GM12891 (cell line): ENCODE measurements at regions not wholly inside any gene's neighbourhood (a gene's known extent, or its start where the extent isn't known, plus 50 kb on each side); places are given as distances from the start of the nearest gene placed in this dataset.

Experiments used
- DNase-seq: peaks from one replicate; pipeline ENCODE4 v3.0.0; 2011; ENCODE audit warnings: low spot score; ENCODE audit not compliant: insufficient read length
- FAIRE-seq: peaks from 2 replicates; lab custom pipeline; 2011; peaks lifted over from hg19 to GRCh38; lab: Jason Lieb, UNC
- PAX5 ChIP-seq: IDR thresholded peaks from 2 replicates; pipeline ENCODE4 v1.6.1; 2011; ENCODE audit warnings: low read length, moderate library complexity, mild to moderate bottlenecking; ENCODE audit not compliant: insufficient read depth, severe bottlenecking
- POLR2A ChIP-seq: IDR thresholded peaks from 2 replicates; pipeline ENCODE4 v1.6.1; 2011; ENCODE audit warnings: low read depth, low read length, control low read depth
- POLR2AphosphoS5 ChIP-seq: IDR thresholded peaks from 2 replicates; pipeline ENCODE4 v1.6.1; 2011; ENCODE audit warnings: low read depth, low read length, control low read depth
- POU2F2 ChIP-seq: IDR thresholded peaks from 2 replicates; pipeline ENCODE4 v1.6.1; 2011; ENCODE audit warnings: low read depth, mild to moderate bottlenecking, control low read depth, low read length, moderate library complexity
- SPI1 ChIP-seq: IDR thresholded peaks from 2 replicates; pipeline ENCODE4 v1.6.1; 2011; ENCODE audit warnings: low read depth, low read length, control low read depth
- TAF1 ChIP-seq: IDR thresholded peaks from 2 replicates; pipeline ENCODE4 v1.6.1; 2011; ENCODE audit warnings: low read depth, low read length, control low read depth

DNA sequence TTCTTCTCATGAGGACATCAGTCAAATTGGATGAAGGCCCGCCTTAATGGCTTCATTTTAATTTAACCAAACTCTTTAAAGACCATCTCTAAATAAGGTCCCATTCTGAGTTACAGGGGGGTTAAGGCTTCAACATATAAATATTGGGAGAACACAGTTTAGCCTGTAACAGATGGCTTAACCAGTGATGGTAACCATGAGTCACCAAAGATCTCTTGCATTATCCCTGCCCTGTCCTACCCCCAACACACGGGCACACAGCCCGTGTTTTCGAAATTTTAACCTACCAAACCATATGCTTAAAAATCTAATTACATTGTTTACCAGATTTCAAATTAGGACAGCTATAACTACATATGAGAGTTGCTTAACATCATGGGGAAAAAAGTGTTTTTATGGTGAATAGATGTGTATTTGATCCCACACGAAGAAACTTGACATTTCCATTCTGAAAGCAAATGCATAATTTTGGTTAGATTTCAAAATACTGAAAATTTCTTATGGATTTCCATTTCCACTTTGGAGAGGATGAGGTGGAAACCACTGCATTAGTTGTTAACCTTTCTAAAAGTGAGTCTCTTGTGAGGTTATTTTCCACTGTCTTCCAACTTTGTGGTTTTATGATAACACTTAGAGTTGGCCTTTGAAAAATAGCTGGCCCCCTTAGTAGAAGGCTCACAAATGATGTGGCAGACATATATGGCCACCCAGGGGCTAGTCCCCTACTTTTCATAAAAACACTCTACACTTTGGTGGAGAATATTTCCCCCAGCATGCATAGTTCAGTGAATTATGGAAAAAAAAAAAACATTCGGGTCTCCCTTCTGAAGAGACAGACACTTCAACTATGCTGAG is 849.3 kb downstream of the TLE1 start:
- FAIRE-seq: no peak
- DNase-seq: no peak
- TF ChIP-seq PAX5: no peak
- no peak for TF ChIP-seq TAF1
- no peak for TF ChIP-seq POLR2A
- TF ChIP-seq POLR2AphosphoS5: no peak
- no peak for TF ChIP-seq SPI1
- no peak for TF ChIP-seq POU2F2

DNA sequence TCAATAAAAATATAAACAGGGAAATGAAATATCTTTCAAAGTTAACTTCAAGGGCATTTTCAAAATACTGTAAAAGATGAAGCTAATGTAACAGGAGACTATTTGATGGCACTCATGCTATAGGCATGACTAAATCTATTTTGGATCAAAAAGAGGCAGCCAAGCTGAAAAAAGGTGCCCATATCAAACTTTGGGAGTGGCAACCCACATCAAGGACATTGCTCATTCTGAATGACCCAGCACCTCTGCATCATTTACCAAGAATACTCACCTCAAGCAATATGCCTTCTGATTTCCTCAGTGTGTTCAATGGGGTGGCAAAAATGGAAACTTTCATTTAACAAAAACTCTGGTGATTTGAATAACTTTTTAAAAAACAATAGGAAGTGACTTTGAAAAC is 853.3 kb downstream of the TLE1 start:
- no peak for DNase-seq
- TF ChIP-seq PAX5 (no peak), SPI1 (no peak), POU2F2 (no peak), TAF1 (no peak), POLR2AphosphoS5 (no peak), POLR2A (no peak)

DNA sequence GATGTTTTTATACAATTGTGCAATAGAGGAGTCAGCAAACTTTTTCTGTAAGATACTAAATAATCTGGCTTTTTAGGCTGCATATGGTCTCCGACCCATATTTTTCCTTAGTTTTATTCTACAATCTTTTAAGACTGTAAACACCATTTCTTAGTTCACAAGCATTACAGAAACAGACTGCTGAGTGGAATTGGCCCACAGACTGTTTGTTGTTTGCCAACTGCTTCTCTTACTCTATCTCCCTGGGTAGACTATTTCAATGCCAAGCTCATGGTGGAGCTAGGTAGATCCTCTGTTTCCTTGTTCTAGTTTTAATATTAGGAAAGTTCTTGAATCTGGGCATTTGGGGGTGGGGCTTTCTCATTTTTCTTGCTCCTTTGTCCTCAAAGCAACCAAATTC is 857.6 kb downstream of the TLE1 start:
- DNase-seq: no peak
- no peak for FAIRE-seq
- no peak for TF ChIP-seq POLR2AphosphoS5
- TF ChIP-seq POLR2A: no peak
- no peak for TF ChIP-seq PAX5
- TF ChIP-seq SPI1: no peak
- no peak for TF ChIP-seq TAF1
- TF ChIP-seq POU2F2: no peak

More for the DNA sequence above, 853.3 kb downstream of the TLE1 start:
- no peak for FAIRE-seq

DNA sequence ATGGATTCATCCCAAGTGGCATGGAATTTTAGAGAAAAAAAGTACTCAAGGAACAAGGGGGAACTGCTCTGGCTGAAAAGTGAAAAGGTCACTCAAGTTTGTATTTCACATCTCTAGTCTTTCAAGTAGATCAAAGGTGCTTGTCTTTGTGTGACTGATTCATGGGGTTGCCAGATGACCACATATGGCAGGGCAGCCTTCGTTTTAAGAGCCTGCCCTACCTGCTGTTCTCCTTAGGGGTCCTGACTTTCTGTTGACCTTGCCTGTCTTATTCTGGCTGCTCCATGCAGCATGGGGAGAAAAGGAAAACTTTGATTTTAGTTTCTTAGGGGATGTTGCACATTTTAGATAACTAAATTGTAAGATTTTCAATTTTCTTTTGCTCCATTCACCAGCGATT is 877.7 kb downstream of the TLE1 start:
- no peak for FAIRE-seq
- no peak for TF ChIP-seq POLR2AphosphoS5
- TF ChIP-seq POU2F2: no peak
- no peak for TF ChIP-seq POLR2A
- no peak for TF ChIP-seq TAF1
- TF ChIP-seq SPI1: no peak
- no peak for TF ChIP-seq PAX5
- no peak for DNase-seq

DNA sequence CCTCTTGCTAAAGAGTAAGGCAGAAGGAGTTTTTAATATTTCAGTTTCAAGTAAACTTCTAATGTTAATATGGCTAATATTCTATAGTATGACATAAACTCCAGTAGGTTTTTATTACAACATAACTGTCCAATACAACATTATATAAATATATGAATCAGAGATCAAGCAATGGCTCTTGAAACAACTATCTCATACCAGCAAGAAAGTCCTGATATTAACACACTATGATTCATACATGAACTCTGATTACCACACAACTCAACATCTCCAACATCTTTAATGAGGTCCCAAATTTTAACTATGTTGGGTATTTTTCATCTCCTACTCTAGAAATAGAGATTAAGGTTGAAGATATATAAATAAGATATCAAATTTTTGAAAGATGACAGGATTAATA is 878.3 kb downstream of the TLE1 start:
- FAIRE-seq (no peak), DNase-seq (no peak)
- no peak for TF ChIP-seq POU2F2
- TF ChIP-seq POLR2A: no peak
- TF ChIP-seq PAX5: no peak

DNA sequence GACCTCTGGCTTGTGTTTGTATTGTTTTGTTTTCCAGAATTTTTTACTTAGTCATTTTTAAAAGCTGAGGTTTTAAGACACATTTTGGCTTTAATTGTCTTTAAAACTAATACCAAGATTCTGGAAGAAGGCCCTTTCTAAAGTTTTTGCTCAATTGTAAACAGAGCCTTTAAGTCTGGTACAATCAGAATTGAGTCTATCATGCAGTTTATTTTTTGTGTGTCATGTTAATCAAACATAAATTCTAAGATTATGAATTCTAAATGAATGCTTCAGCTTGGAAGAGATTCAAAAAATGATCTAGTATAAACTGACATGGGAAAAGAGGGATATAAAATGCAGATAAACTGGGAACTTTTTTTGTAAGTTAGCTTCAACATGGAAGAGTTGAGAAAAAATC is 882.7 kb downstream of the TLE1 start:
- DNase-seq (no peak), FAIRE-seq (no peak)
- TF ChIP-seq PAX5: no peak
- no peak for TF ChIP-seq TAF1
- TF ChIP-seq POLR2AphosphoS5: no peak
- no peak for TF ChIP-seq POU2F2
- no peak for TF ChIP-seq POLR2A
- TF ChIP-seq SPI1: no peak

DNA sequence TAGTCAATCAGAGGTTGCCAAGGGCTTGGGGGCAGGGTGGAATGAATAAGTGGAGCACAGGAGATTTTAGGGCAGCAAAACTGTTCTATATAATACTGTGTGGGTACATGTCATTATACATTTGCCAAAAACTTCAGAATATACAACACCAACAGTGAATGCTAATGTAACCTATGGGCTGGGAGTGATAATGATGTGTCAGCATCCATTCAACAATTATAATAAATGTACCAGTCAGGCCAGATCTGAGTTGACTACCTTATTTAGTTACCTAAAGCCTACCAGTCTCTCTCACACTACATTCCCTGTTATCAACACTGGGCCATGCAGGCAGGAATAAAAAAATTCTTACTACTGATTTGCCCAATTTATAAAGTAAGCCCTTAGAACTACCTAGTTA is 884.5 kb downstream of the TLE1 start:
- DNase-seq (no peak), FAIRE-seq (no peak)
- no peak for TF ChIP-seq POLR2A
- TF ChIP-seq PAX5: no peak
- no peak for TF ChIP-seq TAF1
- TF ChIP-seq POLR2AphosphoS5: no peak
- TF ChIP-seq SPI1: no peak
- TF ChIP-seq POU2F2: no peak

DNA sequence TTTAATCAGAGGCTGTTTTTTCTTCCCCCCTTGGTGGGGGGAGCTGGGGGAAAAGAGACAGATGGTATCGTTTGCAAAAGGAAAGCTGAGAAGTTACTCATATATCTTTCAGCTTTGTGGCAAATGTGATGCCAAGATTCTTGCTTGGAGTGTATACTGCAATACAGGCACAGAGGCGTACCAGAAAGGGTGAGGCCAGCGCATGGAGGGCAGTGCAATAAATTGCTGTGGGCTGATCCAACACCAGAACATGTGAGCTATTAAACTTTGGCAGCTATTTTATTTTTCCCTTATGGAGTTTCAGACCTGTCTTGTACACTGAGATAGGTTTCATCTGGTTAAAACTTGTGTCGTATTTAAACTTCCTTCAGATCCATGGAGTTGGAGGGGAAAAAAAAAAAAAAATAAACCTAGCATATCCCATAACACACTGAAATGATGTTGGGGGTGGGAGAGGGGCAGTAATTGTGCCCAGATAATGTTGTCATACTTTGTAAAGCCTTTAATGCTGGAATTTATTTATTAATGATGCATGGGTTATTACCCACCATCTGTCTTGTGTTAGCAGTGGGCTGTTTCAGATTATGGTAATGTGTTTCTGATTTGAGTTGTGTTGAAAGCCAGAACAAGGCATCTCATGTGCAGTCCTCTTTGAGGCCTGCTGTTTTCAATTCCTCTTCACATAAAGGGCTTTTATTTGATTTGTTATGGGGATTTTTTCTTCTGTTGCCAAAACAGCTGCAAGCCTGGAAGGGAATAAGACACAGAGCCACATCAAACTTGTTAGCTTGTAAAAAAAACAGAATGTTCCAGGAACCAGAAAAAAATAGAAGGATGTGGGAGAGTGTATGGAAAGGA is 891.3 kb downstream of the TLE1 start:
- no peak for DNase-seq
- FAIRE-seq: no peak
- TF ChIP-seq POLR2A: no peak
- peak; percentile 5; the same call in 1 of the 2 replicates for TF ChIP-seq SPI1

DNA sequence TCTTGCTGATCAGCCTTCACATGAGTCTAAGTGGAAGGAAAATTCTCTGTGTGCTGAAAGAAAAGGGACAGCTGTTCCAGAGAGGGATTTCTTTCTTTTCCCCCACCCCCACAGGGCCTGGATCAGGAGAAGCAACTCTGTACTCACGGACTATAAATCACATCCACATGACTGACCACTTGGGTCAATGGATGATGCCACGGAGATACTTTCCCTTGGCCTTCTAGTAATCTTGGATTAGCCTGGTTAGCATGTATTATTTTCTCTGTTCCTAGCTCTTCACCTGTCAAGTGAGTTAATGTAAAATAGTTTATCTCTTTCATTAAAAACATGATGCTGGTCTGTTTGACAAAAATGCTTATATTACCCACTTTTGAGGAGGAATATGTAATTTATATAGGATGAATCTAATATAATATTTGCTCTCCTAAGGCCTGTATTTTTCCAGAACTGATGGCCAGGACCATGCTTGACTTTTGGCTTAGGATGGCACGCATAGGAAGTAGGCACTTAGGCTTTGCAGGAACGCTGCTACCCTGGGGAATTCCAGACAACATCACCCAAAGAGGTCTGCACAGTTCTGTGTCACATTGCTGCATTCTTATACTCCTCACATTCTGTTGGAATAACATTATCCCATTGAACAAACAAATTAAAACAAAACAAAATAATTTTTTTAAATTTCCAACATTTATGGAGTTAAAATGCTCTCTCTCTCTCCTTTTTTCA is 892.1 kb downstream of the TLE1 start:
- no peak for TF ChIP-seq POLR2AphosphoS5
- DNase-seq: no peak
- FAIRE-seq: no peak
